OCI-LY1 (cell line): ENCODE measurements at regions not wholly inside any gene's neighbourhood (a gene's known extent, or its start where the extent isn't known, plus 50 kb on each side); places are given as distances from the start of the nearest gene placed in this dataset.

ENCODE experiments used
- CTCF ChIP-seq: fragments of 200-600 bp; sonication (generic), shearing (Covaris generic); IDR thresholded peaks from 2 replicates; pipeline ENCODE4 v1.5.1; 2017; ENCODE audit warnings: mild to moderate bottlenecking, antibody characterized with exemption, low read length, moderate library complexity, mixed read lengths
- EZH2 ChIP-seq: fragments of 200-600 bp; sonication (generic), shearing (Covaris generic); IDR thresholded peaks from 2 replicates; pipeline ENCODE4 v1.8.0; 2017; ENCODE audit warnings: borderline replicate concordance, mixed run types, mild to moderate bottlenecking, antibody characterized with exemption, low read length, moderate library complexity, mixed read lengths

GRCh38 chr10:44468965-44469364 is 84.1 kb upstream of the CXCL12 start:
- TF ChIP-seq CTCF (no peak), EZH2 (no peak)
